ENCODE measurements at regions not wholly inside any gene's neighbourhood (a gene's known extent, or its start where the extent isn't known, plus 50 kb on each side); places are given as distances from the start of the nearest gene placed in this dataset.

DNA sequence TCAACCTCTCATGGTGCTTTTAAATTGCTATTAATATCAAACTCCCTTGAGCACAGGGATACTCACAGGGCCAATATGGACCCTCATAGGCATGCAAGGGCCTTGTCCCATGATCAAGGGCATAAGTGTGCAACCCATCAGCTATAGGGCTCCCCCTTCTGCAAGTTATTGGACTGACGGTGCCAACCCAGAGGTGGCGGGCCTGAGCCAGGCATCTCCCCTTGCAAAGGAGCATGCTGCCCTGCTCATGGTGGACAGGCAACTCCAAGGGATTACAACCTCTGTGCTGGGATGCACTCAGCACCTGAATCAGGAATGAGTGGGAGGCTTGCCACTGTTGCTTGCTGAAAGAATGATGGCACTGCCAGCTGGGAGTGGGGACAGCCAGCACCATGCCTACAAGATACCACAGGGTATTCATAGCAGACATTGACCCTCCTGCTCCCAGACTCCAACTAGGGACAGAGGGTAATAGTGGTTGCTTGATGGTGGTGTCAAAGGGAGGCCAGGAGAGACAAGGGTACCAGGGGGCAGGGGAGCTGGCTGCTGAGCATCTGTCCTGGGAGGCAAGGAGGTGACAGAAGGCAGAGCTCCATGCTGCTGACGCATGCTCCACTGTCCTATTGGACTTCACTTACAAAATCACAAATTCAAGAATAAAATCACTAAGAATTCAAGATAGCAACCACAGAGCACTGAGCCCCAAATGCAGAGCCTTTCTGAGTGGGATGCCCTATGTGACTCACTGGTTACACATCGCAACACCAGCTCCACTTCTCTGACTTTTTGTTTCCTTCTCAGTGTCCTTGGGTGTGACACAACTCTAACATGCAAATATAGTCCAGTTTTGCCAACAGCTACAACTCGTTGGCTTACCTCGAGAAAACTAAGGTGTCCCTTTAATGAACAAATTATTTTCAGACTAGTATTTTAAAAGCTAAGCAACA lies 157.1 kb upstream of the CCDC150 start:
- POLR2A ChIA-PET, result no interaction called here
- no peak for FAIRE-seq
- no peaks in the 10 kb centered on the region for H3K9me3 ChIP-seq (replicated peaks; ENCODE audit: control insufficient read depth, insufficient read depth, low read length)
- no TSS peak for BruUV-seq (replicated peaks)
- peaks cover 19 to 39% of the 10 kb centered on the region in 2 experiments for H3K27me3 ChIP-seq (ENCODE audit: control insufficient read depth in 2 of 2, insufficient read depth in 2 of 2, low read length in 2 of 2)
- dilution Hi-C loops (cut with MboI; ENCODE audit: extremely low pct_ligation_motif_present, low sequenced_read_pairs) (no loop called here), intact Hi-C loops (cut with micrococcal nuclease) (no loop called here)
- H4K20me1 ChIP-seq (replicated peaks; ENCODE audit: control insufficient read depth, extremely low read depth, insufficient read depth, low read length), result no peaks in the 10 kb centered on the region
- H3K4me1 ChIP-seq (ENCODE audit: control insufficient read depth, extremely low read depth, insufficient read depth, low read length), result no peaks in the 10 kb centered on the region
- no peak overlapping the region for H3K4me2 ChIP-seq (ENCODE audit: insufficient read depth, low read length)
- no peak overlapping the region for H3K4me3 ChIP-seq (replicated peaks in 1 of 3; ENCODE audit: insufficient read depth in 1 of 3, low read depth in 1 of 3, low read length in 3 of 3)
- no peaks in the 10 kb centered on the region for H3K79me2 ChIP-seq (ENCODE audit: control insufficient read depth, insufficient read depth, low read length)
- H3K9ac ChIP-seq (replicated peaks; ENCODE audit: extremely low read depth, insufficient read depth, low read length), result no peak overlapping the region
- DNase-seq (ENCODE audit: low read depth, low spot score), result no peak
- H3K27ac ChIP-seq (ENCODE audit: insufficient read depth, low read depth, low read length), result no peak overlapping the region
- TF ChIP-seq MYC (IDR thresholded peaks at IDR 0.05; ENCODE audit: low read depth, low read length), result no peak
- TF ChIP-seq, protein P1, sequence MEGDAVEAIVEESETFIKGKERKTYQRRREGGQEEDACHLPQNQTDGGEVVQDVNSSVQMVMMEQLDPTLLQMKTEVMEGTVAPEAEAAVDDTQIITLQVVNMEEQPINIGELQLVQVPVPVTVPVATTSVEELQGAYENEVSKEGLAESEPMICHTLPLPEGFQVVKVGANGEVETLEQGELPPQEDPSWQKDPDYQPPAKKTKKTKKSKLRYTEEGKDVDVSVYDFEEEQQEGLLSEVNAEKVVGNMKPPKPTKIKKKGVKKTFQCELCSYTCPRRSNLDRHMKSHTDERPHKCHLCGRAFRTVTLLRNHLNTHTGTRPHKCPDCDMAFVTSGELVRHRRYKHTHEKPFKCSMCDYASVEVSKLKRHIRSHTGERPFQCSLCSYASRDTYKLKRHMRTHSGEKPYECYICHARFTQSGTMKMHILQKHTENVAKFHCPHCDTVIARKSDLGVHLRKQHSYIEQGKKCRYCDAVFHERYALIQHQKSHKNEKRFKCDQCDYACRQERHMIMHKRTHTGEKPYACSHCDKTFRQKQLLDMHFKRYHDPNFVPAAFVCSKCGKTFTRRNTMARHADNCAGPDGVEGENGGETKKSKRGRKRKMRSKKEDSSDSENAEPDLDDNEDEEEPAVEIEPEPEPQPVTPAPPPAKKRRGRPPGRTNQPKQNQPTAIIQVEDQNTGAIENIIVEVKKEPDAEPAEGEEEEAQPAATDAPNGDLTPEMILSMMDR (IDR thresholded peaks at IDR 0.05; ENCODE audit: extremely low read depth in 1 of 2, insufficient read depth in 1 of 2, low read depth in 1 of 2, low read length in 2 of 2), result no peak
- TF ChIP-seq, protein P2, sequence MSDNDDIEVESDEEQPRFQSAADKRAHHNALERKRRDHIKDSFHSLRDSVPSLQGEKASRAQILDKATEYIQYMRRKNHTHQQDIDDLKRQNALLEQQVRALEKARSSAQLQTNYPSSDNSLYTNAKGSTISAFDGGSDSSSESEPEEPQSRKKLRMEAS (IDR thresholded peaks at IDR 0.05; ENCODE audit: insufficient read depth, insufficient read length), result no peak
- no peak for TF ChIP-seq POLR2AphosphoS5 (IDR thresholded peaks at IDR 0.05; ENCODE audit: insufficient read depth, low read depth, low read length)
- no peak for TF ChIP-seq JUN (IDR thresholded peaks at IDR 0.05; ENCODE audit: borderline replicate concordance, insufficient read depth, insufficient read length, low read depth)
- TF ChIP-seq FOS (IDR thresholded peaks at IDR 0.05; ENCODE audit: borderline replicate concordance, insufficient read depth, low read length), result no peak
- no peak for TF ChIP-seq EZH2 (IDR thresholded peaks at IDR 0.05; ENCODE audit: borderline replicate concordance, low read depth, low read length, severe bottlenecking)
- no peak for TF ChIP-seq POLR2A (IDR thresholded peaks at IDR 0.05; ENCODE audit: low read depth, low read length)
- TF ChIP-seq GATA2 (IDR thresholded peaks at IDR 0.05; ENCODE audit: insufficient read depth, insufficient read length, low read depth, low read length), result no peak
- CTCF ChIA-PET, result interaction anchor here (0.7 to 1.4 kb wide), 2 partner anchors 29 to 330 kb away, joined by 3 read pairs; no protein-coding TSS in a partner anchor
- no peaks in the 10 kb centered on the region for H3K9me1 ChIP-seq (replicated peaks; ENCODE audit: control insufficient read depth, extremely low read depth, insufficient read depth, low read length)
- no peak overlapping the region for H2AFZ ChIP-seq (ENCODE audit: low read depth, low read length)
- H3K36me3 ChIP-seq (ENCODE audit: control insufficient read depth in 2 of 2, extremely low read depth in 1 of 2, insufficient read depth in 2 of 2, low read length in 2 of 2), result no peaks in the 10 kb centered on the region

All from endothelial cell of umbilical vein (primary cell).